Kidney epithelial cell (primary cell): ENCODE measurements at regions not wholly inside any gene's neighbourhood (a gene's known extent, or its start where the extent isn't known, plus 50 kb on each side); places are given as distances from the start of the nearest gene placed in this dataset.

Source experiments
- DNase-seq: peaks from one replicate; pipeline ENCODE4 v3.0.0-alpha.2; 2010; ENCODE audit warnings: low read depth
- H3K27me3 ChIP-seq: 2 replicates; pipeline ENCODE4 v1.6.0; 2011; ENCODE audit warnings: low read length; ENCODE audit not compliant: control insufficient read depth, insufficient read depth
- H3K36me3 ChIP-seq: 2 replicates; pipeline ENCODE4 v1.5.1; 2011; ENCODE audit warnings: low read length; ENCODE audit not compliant: control insufficient read depth, insufficient read depth
- H3K4me3 ChIP-seq: 2 replicates; pipeline ENCODE4 v1.5.1; 2011; ENCODE audit warnings: low read depth, mild to moderate bottlenecking, control low read depth, low read length
- CTCF ChIP-seq: IDR thresholded peaks from 2 replicates; pipeline ENCODE4 v1.5.1; 2011; ENCODE audit warnings: mild to moderate bottlenecking, moderate library complexity, low read length, control low read depth, inconsistent platforms; ENCODE audit not compliant: insufficient read depth, poor library complexity, severe bottlenecking

- Histone ChIP-seq H3K27me3 (no peaks in the 10 kb centered on the region), H3K4me3 (no peak overlapping the region), H3K36me3 (no peaks in the 10 kb centered on the region)
- no peak for TF ChIP-seq CTCF
- no peak for DNase-seq
Measured at GRCh38 chr5:143514616-143515335, 111.3 kb upstream of the NR3C1 start.

DNA sequence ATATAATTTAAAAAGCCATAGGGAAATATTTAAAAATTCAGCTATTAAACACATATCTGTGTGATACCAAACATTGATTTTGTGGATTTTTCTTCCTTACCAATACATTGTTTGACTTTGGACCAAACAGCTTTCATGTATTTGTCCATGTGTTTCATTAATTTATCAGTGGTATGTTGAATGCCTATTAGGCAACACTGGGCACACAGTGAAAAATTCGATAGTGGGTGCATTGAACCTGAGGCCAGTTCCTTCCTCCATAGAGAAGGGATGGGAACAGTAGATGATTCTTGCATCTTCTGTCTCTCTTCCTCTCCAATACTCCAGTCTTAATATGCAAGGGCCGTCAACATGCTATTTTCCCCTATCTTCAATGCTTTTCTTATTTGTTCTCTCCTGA is 110.2 kb upstream of the NR3C1 start:
- Histone ChIP-seq H3K4me3 (no peak overlapping the region), H3K36me3 (no peaks in the 10 kb centered on the region), H3K27me3 (no peaks in the 10 kb centered on the region)
- TF ChIP-seq CTCF: no peak
- DNase-seq: no peak

GRCh38 chr5:143511736-143512135 is 108.2 kb upstream of the NR3C1 start:
- no peak overlapping the region for H3K4me3 ChIP-seq
- TF ChIP-seq CTCF: no peak
- no peaks in the 10 kb centered on the region for H3K27me3 ChIP-seq
- no peaks in the 10 kb centered on the region for H3K36me3 ChIP-seq
- no peak for DNase-seq

DNA sequence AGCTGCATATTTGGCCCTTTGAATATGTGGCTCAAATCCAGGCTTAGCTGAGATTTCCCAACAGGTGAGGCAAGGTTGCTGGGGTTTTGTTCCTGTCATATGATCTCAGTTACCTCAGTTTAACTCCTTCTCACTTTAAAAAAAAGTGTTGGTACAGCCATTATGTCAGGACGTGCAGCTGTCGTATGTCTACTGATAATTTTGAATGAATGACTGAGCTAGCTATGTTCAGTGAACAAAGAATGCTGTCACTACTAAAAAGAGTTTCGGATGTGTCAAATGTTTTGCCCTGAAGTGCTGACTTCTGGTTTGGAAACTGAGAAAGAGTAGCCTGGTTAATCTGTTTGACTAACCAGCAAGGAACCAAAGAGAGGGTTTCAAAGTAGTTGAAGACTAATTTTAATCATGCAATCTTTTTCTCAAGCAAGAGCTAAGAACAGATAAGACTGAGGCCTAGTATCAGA is 106.3 kb upstream of the NR3C1 start:
- Histone ChIP-seq H3K27me3 (no peaks in the 10 kb centered on the region), H3K36me3 (no peaks in the 10 kb centered on the region), H3K4me3 (no peak overlapping the region)
- no peak for DNase-seq
- TF ChIP-seq CTCF: no peak

GRCh38 chr5:143506836-143507552 is 103.5 kb upstream of the NR3C1 start:
- no peaks in the 10 kb centered on the region for H3K36me3 ChIP-seq
- no peaks in the 10 kb centered on the region for H3K27me3 ChIP-seq
- no peak overlapping the region for H3K4me3 ChIP-seq
- DNase-seq: peak; percentile 79
- peak; percentile 28 for TF ChIP-seq CTCF
